ENCODE measurements at regions not wholly inside any gene's neighbourhood (a gene's known extent, or its start where the extent isn't known, plus 50 kb on each side); places are given as distances from the start of the nearest gene placed in this dataset.

DNA sequence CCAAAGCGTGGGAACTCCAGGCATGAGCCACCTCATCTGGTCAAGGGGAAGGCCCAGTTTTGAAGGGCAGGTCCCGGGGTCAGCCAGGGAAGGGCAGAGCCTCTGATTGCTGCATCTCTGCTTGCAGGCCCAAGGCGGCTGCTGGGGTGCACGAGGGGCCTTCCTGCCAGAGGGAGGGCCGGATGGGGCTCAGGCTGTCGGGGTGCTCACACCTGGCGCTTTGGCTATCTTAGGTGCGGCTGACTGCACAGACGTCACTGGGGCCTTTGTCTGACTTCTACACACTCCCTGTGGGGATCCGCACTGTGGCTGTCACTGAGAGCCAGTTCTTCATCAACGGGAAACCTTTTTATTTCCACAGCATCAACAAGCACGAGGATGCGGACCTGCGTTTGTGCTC, 68.7 kb downstream of the ZNF727 start:
- H3K27ac Mint-ChIP-seq (ENCODE audit: unreplicated experiment): no peak overlapping the region
- no peak overlapping the region for H3K4me3 Mint-ChIP-seq (ENCODE audit: unreplicated experiment)
- peaks cover 30% of the 10 kb centered on the region for H3K9me3 Mint-ChIP-seq (ENCODE audit: low read depth)
- H3K36me3 Mint-ChIP-seq (ENCODE audit: low read depth): no peaks in the 10 kb centered on the region
- DNase-seq (ENCODE audit: low spot score): no peak
- no peaks in the 10 kb centered on the region for H3K4me1 Mint-ChIP-seq (ENCODE audit: low read depth)
- no peaks in the 10 kb centered on the region for H3K27me3 Mint-ChIP-seq (ENCODE audit: low read depth)
- TF ChIP-seq CTCF (IDR thresholded peaks at IDR 0.05): no peak

DNA sequence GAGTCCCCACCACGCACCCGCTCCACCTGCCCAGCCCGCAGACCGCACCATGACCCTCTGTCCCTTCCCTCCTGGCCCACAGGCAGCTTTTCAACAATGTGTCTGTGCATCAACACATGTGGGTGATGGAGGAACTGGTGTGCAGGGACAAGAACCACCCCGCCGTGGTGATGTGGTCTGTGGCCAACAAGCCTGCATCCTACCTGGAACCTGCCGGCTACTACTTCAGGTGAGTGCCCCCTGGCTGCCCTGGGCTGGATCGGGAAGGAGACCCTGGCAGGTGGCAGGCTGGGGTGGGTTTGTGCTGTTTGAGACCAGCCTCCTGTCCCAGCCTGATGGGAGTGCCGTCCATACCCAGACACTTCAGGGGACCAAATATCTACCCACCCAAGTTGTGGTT, 69.6 kb downstream of the ZNF727 start:
- H3K36me3 Mint-ChIP-seq (ENCODE audit: low read depth): no peaks in the 10 kb centered on the region
- DNase-seq (ENCODE audit: low spot score): no peak
- no peak overlapping the region for H3K27ac Mint-ChIP-seq (ENCODE audit: unreplicated experiment)
- no peaks in the 10 kb centered on the region for H3K4me1 Mint-ChIP-seq (ENCODE audit: low read depth)
- H3K4me3 Mint-ChIP-seq (ENCODE audit: unreplicated experiment): no peak overlapping the region
- TF ChIP-seq CTCF (IDR thresholded peaks at IDR 0.05): no peak
- H3K27me3 Mint-ChIP-seq (ENCODE audit: low read depth): no peaks in the 10 kb centered on the region
- H3K9me3 Mint-ChIP-seq (ENCODE audit: low read depth): peaks cover 27% of the 10 kb centered on the region

- H3K9me3 Mint-ChIP-seq (ENCODE audit: low read depth): peaks cover 72% of the 10 kb centered on the region
These were observed 75.3 kb upstream of the ZNF735 start for GRCh38 chr7:64131696-64132095.

More at GRCh38 chr7:64131696-64132095, 75.3 kb upstream of the ZNF735 start:
- peaks cover 2% of the 10 kb centered on the region for H3K36me3 Mint-ChIP-seq (ENCODE audit: low read depth)
- H3K4me1 Mint-ChIP-seq (ENCODE audit: low read depth): no peaks in the 10 kb centered on the region
- no peak for DNase-seq (ENCODE audit: low spot score)
- TF ChIP-seq CTCF (IDR thresholded peaks at IDR 0.05): no peak
- no peaks in the 10 kb centered on the region for H3K27me3 Mint-ChIP-seq (ENCODE audit: low read depth)
- no peak overlapping the region for H3K4me3 Mint-ChIP-seq (ENCODE audit: unreplicated experiment)
- no peak overlapping the region for H3K27ac Mint-ChIP-seq (ENCODE audit: unreplicated experiment)
